Esophagus muscularis mucosa (tissue), 4 donors: ENCODE measurements at regions not wholly inside any gene's neighbourhood (a gene's known extent, or its start where the extent isn't known, plus 50 kb on each side); places are given as distances from the start of the nearest gene placed in this dataset.

Experiments
- DNase-seq: peaks from one replicate; pipeline ENCODE4 v3.0.0-alpha.2; 2017; ENCODE audit errors: extremely low spot score
- H3K27ac ChIP-seq, 4 donors: fragments of 200-600 bp; sonication (generic); replicated peaks in 1 of 4; 1 replicate in 3 of 4; 2 replicates in 1 of 4; pipeline ENCODE4 v1.5.1; 2016 to 2019; ENCODE audit warnings: mild to moderate bottlenecking in 1 of 4
- H3K27me3 ChIP-seq, 4 donors: fragments of 200-600 bp; sonication (generic); one replicate each; pipeline versions ENCODE4 v1.5.1 to v1.6.0; 2016 to 2019
- H3K36me3 ChIP-seq, 4 donors: fragments of 200-600 bp; sonication (generic); one replicate each; pipeline ENCODE4 v1.5.1; 2016 to 2019
- H3K4me1 ChIP-seq, 4 donors: fragments of 200-600 bp; sonication (generic); one replicate each; pipeline ENCODE4 v1.5.1; 2016 to 2019
- H3K4me3 ChIP-seq, 4 donors: fragments of 200-600 bp; sonication (generic); 1 replicate in 2 of 4; 2 replicates in 2 of 4; pipeline ENCODE4 v1.5.1; 2016 to 2019; ENCODE audit warnings: mild to moderate bottlenecking in 4 of 4, moderate library complexity in 1 of 4
- H3K9me3 ChIP-seq, 4 donors: fragments of 200-600 bp; sonication (generic); 1 replicate in 3 of 4; 2 replicates in 1 of 4; pipeline ENCODE4 v1.5.1; 2016 to 2019
- CTCF ChIP-seq, 3 experiments: fragments of 200-600 bp in 2 of 3; fragments of 450-650 bp in 1 of 3; sonication (generic) in 2 of 3; IDR thresholded peaks; one replicate each; pipeline ENCODE4 v1.5.1; 2017 to 2019; ENCODE audit warnings: antibody characterized with exemption in 3 of 3, mild to moderate bottlenecking in 2 of 3, moderate library complexity in 1 of 3
- EP300 ChIP-seq: sonication (generic); formaldehyde crosslinking; IDR thresholded peaks from one replicate; pipeline ENCODE4 v1.6.1; 2017; ENCODE audit warnings: antibody characterized with exemption
- POLR2A ChIP-seq: fragments of 450-650 bp; IDR thresholded peaks from one replicate; pipeline ENCODE4 v1.6.1; 2017; ENCODE audit warnings: antibody characterized with exemption, moderate library complexity, mild to moderate bottlenecking, low read depth
- POLR2AphosphoS5 ChIP-seq, 2 donors: sonication (generic); formaldehyde crosslinking; IDR thresholded peaks; one replicate each; pipeline ENCODE4 v1.6.1; 2017; ENCODE audit warnings: antibody characterized with exemption in 2 of 2
- WGBS: methylation state at CpG from one replicate; pipeline ENCODE4 v1.1.5; 2018; 5-methylcytosine and 5-hydroxymethylcytosine counted together
- intact Hi-C: fragments of 100-400 bp; cut with DNase I; formaldehyde crosslinking; loops from one replicate; pipeline ENCODE4 v1.15.1; 2023

DNA sequence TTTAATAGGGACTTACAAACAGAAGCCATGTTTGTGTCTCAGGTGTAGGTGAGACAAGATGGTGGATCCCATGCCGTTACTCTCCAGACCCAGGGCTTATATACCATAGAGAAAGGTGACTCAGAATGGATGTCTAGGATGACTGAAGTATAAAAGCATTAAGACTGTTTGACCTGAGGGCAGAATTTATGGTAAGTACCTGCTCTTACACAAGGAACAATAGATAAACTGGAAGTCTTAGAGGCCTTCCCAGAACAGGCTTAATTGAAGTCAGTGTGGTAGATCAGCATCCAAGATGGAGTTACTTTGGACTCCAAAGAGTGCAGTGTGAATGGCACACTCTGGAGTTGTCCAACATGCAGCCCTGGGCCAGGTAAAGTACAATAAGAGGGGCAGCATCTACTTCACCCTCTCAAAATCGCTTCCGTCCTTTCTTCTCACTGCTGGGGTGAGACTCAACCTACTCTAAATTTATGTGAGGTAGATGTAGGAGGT is 387.0 kb upstream of the DDI1 start:
- H3K27me3 ChIP-seq, result no peaks in the 10 kb centered on the region
- WGBS, result 97% methylated on average over 3 of the region's 3 CpGs
- intact Hi-C loops, result no loop called here

DNA sequence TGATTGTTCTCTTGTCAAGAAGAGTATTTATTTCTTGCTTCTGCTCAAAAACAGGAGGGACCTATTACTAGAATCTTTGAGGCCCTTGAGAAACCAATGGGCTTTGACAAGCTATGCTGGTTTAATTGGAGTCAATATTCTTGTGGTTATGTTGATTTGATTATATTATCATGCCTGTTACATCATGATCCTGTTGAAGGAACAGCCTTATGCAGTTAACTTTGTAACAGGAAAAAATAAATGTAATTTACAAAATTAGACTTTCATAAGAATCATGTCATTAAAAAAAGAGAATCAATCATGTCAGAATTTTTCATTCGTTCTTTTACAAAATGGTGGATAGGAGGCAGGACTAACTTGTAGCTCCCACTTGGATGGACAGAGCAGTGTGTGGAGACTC is 386.1 kb upstream of the DDI1 start:
- DNase-seq, result no peak
- TF ChIP-seq POLR2A, result no peak
- intact Hi-C loops, result no loop called here
- H3K4me1 ChIP-seq, result no peaks in the 10 kb centered on the region
- H3K27me3 ChIP-seq, result no peaks in the 10 kb centered on the region
- no peak overlapping the region for H3K4me3 ChIP-seq
- H3K9me3 ChIP-seq, result peaks cover 0 to 6% (median 2%) of the 10 kb centered on the region in 4 donors
- no peak overlapping the region for H3K27ac ChIP-seq
- no peaks in the 10 kb centered on the region for H3K36me3 ChIP-seq
- 87% methylated on average over 1 of the region's 1 CpG for WGBS

More for the DNA sequence above, 387.0 kb upstream of the DDI1 start:
- no peak for DNase-seq
- Histone ChIP-seq H3K4me1 (no peaks in the 10 kb centered on the region), H3K27ac (no peak overlapping the region), H3K4me3 (no peak overlapping the region), H3K36me3 (no peaks in the 10 kb centered on the region), H3K9me3 (peaks cover 0 to 6% (median 2%) of the 10 kb centered on the region in 4 donors)
- TF ChIP-seq EP300 (no peak), POLR2A (no peak), POLR2AphosphoS5 (IDR thresholded peaks at IDR 0.05) (no peak), CTCF (IDR thresholded peaks at IDR 0.05) (no peak)

DNA sequence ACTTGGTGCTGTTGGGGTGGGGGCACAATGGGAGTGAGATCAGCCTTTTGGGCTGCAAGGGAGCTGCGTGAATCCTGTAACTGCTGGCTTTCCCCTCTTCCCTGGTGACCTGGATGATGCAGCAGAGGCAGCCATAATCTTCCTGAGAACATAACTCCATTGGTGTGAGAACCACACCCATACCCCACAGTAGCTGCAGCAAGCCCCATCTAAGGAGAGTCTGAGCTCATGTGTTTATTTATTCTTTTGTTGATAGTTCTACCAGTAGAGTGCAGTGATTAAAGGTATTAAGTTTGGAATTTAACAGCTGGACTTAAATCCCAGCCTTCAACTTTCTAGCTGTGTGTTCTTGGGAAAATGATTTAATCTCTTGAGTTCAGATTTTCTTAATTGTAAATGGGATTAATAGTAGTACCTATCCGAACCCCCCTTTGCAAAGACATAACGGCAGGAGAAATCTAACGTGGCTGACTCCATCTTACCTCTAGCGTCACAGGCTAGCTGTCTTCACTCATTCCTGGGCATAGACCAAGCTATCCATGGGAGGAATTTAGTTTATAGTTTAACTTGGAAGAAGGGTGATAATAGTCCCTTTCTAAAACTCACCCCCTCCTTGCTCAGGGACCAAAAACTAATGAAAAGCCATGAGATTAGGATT is 385.0 kb upstream of the DDI1 start:
- H3K4me1 ChIP-seq, result no peaks in the 10 kb centered on the region
- WGBS, result 88% methylated on average over 4 of the region's 5 CpGs
- intact Hi-C loops, result no loop called here
- no peak for DNase-seq
- H3K36me3 ChIP-seq, result no peaks in the 10 kb centered on the region
- no peak overlapping the region for H3K4me3 ChIP-seq
- peaks cover 0 to 6% (median 2%) of the 10 kb centered on the region in 4 donors for H3K9me3 ChIP-seq
- H3K27ac ChIP-seq, result no peak overlapping the region
- no peaks in the 10 kb centered on the region for H3K27me3 ChIP-seq
- no peak for TF ChIP-seq POLR2AphosphoS5 (IDR thresholded peaks at IDR 0.05)
- no peak for TF ChIP-seq POLR2A
- TF ChIP-seq EP300, result no peak
- TF ChIP-seq CTCF (IDR thresholded peaks at IDR 0.05), result no peak

DNA sequence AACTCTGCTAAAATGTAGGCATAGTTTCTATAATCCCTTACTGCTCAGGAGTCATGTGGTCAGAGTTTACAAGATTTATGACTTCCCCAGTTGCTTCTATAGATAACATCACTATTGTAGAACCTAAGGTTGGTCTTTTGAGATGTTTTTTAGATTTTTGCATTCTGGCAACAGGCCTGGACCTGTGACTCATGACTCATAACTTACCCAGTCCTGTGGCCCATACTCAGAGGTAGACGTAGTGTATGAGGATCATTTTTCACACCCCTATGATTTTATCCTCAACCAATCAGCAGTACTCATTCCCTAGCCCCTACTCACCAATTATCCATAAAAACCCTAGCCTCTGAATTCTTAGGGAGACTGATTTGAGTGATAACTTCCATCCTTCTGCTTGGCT is 384.4 kb upstream of the DDI1 start:
- Histone ChIP-seq H3K27ac (no peak overlapping the region), H3K4me1 (no peaks in the 10 kb centered on the region), H3K4me3 (no peak overlapping the region), H3K27me3 (no peaks in the 10 kb centered on the region), H3K9me3 (peaks cover 0 to 6% (median 2%) of the 10 kb centered on the region in 4 donors), H3K36me3 (no peaks in the 10 kb centered on the region)
- intact Hi-C loops, result no loop called here
- 76% methylated on average over 1 of the region's 1 CpG for WGBS
- no peak for DNase-seq
- no peak for TF ChIP-seq EP300
- no peak for TF ChIP-seq POLR2A
- no peak for TF ChIP-seq CTCF (IDR thresholded peaks at IDR 0.05)
- no peak for TF ChIP-seq POLR2AphosphoS5 (IDR thresholded peaks at IDR 0.05)

GRCh38 chr11:103656382-103656781 is 380.1 kb upstream of the DDI1 start:
- no peak for DNase-seq

More at GRCh38 chr11:103656382-103656781, 380.1 kb upstream of the DDI1 start:
- Histone ChIP-seq H3K4me1 (no peaks in the 10 kb centered on the region), H3K36me3 (no peaks in the 10 kb centered on the region), H3K27me3 (no peaks in the 10 kb centered on the region), H3K27ac (no peak overlapping the region), H3K4me3 (no peak overlapping the region), H3K9me3 (peaks cover 0 to 6% (median 2%) of the 10 kb centered on the region in 4 donors)
- TF ChIP-seq POLR2A (no peak), CTCF (IDR thresholded peaks at IDR 0.05) (no peak), POLR2AphosphoS5 (IDR thresholded peaks at IDR 0.05) (no peak), EP300 (no peak)
- intact Hi-C loops, result no loop called here
- WGBS, result 97% methylated on average over 3 of the region's 3 CpGs
